Osteocyte (in vitro differentiated cells): ENCODE measurements at regions not wholly inside any gene's neighbourhood (a gene's known extent, or its start where the extent isn't known, plus 50 kb on each side); places are given as distances from the start of the nearest gene placed in this dataset.

Experiments
- DNase-seq: peaks from one replicate; pipeline ENCODE4 v3.0.0; 2021; ENCODE audit warnings: mixed read lengths; ENCODE audit not compliant: unreplicated experiment; ENCODE audit errors: extremely low spot score
- H3K27ac Mint-ChIP-seq: one replicate; pipeline ENCODE4 v1.8.0; 2021; ENCODE audit warnings: mild to moderate bottlenecking, mixed read lengths; ENCODE audit not compliant: unreplicated experiment
- H3K27me3 Mint-ChIP-seq: one replicate; pipeline ENCODE4 v1.8.0; 2021; ENCODE audit warnings: mixed read lengths; ENCODE audit not compliant: unreplicated experiment
- H3K36me3 Mint-ChIP-seq: one replicate; pipeline ENCODE4 v1.8.0; 2021; ENCODE audit warnings: mixed read lengths; ENCODE audit not compliant: unreplicated experiment
- H3K4me1 Mint-ChIP-seq: one replicate; pipeline ENCODE4 v1.8.0; 2021; ENCODE audit warnings: mixed read lengths; ENCODE audit not compliant: unreplicated experiment
- H3K4me3 Mint-ChIP-seq: one replicate; pipeline ENCODE4 v1.8.0; 2021; ENCODE audit warnings: mild to moderate bottlenecking, moderate library complexity, mixed read lengths; ENCODE audit not compliant: unreplicated experiment
- H3K9me3 Mint-ChIP-seq: one replicate; pipeline ENCODE4 v1.8.0; 2021; ENCODE audit warnings: mixed read lengths; ENCODE audit not compliant: unreplicated experiment
- TF ChIP-seq, protein P1 (sequence below): fragments of 200-600 bp; sonication (generic); IDR thresholded peaks from 2 replicates; pipeline ENCODE4 v1.5.0; 2021; ENCODE audit warnings: antibody characterized with exemption, mild to moderate bottlenecking, moderate library complexity

DNA sequence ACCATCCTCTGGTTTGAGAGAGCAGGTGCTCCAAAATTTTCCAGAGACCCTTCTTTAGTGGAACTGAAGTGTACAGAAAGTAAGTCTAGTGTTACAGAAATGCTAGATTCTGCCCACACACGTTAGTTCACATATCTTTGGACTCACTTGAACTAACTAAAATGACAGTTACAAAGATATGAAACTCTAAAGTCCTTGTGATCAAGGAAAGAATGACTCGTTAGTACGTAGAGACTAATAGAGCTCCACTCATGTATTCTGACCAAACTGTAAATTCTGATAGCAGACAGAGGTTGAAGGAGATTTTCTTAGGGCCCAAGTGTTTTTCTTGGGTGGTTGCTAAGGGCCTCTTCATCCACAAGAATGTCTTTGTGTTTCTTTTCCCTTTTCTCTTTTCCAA is 491.5 kb upstream of the B3GALT2 start:
- DNase-seq, result no peak
- no peaks in the 10 kb centered on the region for H3K9me3 Mint-ChIP-seq
- H3K4me3 Mint-ChIP-seq, result no peak overlapping the region
- TF ChIP-seq, protein P1, sequence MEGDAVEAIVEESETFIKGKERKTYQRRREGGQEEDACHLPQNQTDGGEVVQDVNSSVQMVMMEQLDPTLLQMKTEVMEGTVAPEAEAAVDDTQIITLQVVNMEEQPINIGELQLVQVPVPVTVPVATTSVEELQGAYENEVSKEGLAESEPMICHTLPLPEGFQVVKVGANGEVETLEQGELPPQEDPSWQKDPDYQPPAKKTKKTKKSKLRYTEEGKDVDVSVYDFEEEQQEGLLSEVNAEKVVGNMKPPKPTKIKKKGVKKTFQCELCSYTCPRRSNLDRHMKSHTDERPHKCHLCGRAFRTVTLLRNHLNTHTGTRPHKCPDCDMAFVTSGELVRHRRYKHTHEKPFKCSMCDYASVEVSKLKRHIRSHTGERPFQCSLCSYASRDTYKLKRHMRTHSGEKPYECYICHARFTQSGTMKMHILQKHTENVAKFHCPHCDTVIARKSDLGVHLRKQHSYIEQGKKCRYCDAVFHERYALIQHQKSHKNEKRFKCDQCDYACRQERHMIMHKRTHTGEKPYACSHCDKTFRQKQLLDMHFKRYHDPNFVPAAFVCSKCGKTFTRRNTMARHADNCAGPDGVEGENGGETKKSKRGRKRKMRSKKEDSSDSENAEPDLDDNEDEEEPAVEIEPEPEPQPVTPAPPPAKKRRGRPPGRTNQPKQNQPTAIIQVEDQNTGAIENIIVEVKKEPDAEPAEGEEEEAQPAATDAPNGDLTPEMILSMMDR, result no peak
- no peaks in the 10 kb centered on the region for H3K36me3 Mint-ChIP-seq
- no peaks in the 10 kb centered on the region for H3K4me1 Mint-ChIP-seq
- no peak overlapping the region for H3K27ac Mint-ChIP-seq
- no peaks in the 10 kb centered on the region for H3K27me3 Mint-ChIP-seq

DNA sequence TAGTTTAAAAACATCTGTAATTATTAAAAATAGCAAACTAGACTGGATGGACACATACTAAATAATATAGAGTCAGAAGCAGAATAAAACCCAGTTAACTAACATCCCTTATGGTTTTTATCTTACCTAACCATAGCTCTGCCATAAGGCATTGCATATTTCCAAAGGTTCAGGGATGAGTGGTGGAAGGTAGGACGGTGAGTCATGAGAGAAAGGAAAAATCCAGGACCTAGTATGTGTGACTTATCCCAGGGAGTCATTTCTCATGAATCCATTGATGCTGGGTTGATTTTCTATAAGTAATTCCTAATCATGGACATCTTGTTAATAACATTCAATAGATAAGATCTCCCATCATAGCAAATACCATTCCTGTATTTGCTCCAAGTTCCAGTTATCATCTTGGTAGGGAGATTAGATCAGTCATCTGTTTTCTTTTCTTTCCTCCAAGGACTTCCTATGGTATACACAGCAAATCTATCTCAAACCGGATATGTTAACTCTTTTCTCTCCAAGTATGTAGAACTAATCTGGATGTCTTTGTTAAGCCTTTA is 490.7 kb upstream of the B3GALT2 start:
- Mint-ChIP-seq H3K4me1 (no peaks in the 10 kb centered on the region), H3K27ac (no peak overlapping the region), H3K9me3 (no peaks in the 10 kb centered on the region), H3K4me3 (no peak overlapping the region), H3K36me3 (no peaks in the 10 kb centered on the region), H3K27me3 (no peaks in the 10 kb centered on the region)
- TF ChIP-seq, protein P1, result no peak
- no peak for DNase-seq

DNA sequence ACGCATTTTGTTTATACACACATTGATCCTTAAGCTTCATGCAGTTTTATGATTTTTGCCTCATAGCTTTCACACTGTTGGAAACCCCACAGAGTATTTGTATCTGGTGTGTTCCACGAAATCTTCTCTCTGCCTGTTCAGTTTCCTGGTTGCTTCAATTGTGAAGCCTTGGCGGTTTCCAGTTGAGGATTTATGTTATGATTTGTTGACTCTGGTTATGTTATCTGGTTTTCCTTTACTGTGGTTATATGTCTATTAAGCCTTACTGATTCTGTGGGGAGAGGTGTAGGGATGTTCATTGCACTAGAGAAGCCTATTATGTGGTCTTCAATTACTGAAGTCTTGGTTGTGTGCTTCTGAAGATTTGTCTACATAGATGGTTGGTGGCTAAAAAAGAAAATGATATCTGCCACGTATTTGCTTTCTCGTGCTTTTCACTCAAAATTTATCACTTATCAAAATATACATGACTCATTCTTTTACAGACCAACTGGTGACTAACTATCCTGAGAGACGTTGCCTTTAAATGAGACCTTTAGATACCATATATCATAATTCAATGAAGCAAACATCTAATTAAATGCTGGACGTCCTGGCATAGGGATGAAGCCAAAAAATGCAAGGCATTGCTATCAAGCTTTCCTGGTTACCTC is 488.0 kb upstream of the B3GALT2 start:
- TF ChIP-seq, protein P1, result no peak
- no peaks in the 10 kb centered on the region for H3K9me3 Mint-ChIP-seq
- no peak for DNase-seq
- no peaks in the 10 kb centered on the region for H3K4me1 Mint-ChIP-seq
- H3K4me3 Mint-ChIP-seq, result no peak overlapping the region
- no peaks in the 10 kb centered on the region for H3K36me3 Mint-ChIP-seq
- no peak overlapping the region for H3K27ac Mint-ChIP-seq
- H3K27me3 Mint-ChIP-seq, result no peaks in the 10 kb centered on the region

DNA sequence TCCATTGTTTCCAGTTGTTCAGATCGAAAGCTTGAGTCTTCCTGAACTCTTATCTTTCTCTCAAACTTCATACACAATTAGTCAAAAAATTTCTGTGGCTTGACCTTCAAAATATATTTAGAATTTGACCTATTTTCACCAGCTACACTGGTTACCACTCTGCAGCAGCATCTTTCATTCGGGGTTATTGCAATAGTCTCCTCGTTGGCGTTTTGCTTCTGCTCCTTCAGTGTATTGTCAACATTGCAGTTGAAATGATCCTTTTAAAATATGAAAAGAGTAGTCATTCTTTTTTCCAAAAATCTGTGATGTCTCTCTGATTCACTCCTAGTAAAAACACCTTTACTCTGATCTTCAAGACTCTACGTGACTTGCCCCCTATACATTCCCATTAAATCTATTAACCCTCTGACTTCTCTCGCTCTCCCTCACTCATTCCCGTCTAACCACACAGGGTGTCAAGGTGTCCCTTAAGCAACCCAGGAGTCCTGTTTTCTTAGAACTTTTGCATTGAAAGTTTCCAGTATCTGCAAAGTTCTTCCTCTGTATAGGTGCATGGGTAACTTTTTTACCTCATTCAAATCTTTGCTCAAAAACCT is 480.2 kb upstream of the B3GALT2 start:
- TF ChIP-seq, protein P1, result no peak
- Mint-ChIP-seq H3K27ac (no peak overlapping the region), H3K4me3 (no peak overlapping the region), H3K9me3 (no peaks in the 10 kb centered on the region), H3K36me3 (no peaks in the 10 kb centered on the region), H3K27me3 (no peaks in the 10 kb centered on the region), H3K4me1 (no peaks in the 10 kb centered on the region)
- no peak for DNase-seq

DNA sequence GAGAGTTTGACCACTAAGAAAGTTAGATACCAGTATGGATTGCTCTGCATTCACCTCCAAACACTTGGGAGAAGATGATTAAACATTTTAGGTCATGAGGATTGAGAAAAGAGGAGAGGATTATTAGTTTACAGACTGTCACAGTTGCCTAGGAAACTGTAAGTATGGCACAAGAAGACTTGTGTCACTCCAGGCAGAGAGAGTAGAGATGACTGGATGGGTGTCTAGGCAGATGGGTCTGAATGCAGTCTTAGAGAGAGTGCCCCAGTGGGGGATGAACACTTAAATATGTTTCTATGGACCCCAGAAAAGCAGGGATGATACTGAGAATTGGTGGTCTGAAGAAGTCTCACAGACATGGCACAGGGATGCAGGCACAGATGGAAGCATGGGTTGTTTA is 477.6 kb upstream of the B3GALT2 start:
- H3K4me1 Mint-ChIP-seq, result no peaks in the 10 kb centered on the region
- no peaks in the 10 kb centered on the region for H3K36me3 Mint-ChIP-seq
- H3K9me3 Mint-ChIP-seq, result no peaks in the 10 kb centered on the region
- no peak for DNase-seq
- H3K4me3 Mint-ChIP-seq, result no peak overlapping the region
- H3K27me3 Mint-ChIP-seq, result no peaks in the 10 kb centered on the region
- TF ChIP-seq, protein P1, result no peak
- no peak overlapping the region for H3K27ac Mint-ChIP-seq
